ENCODE measurements at regions not wholly inside any gene's neighbourhood (a gene's known extent, or its start where the extent isn't known, plus 50 kb on each side); places are given as distances from the start of the nearest gene placed in this dataset.

GRCh38 chr9:108057421-108058134 lies 568.0 kb upstream of the KLF4 start:
- ChIA-PET POLR2A (interaction anchor here (0.6 to 2.7 kb wide), 8 partner anchors 12 to 991 kb away, joined by 3 to 15 read pairs (median 6); no protein-coding TSS in a partner anchor), CTCF (no interaction called here)
- DNase-seq (ENCODE audit: unreplicated experiment), result peak; percentile 97
- no peaks in the 10 kb centered on the region for H3K27me3 Mint-ChIP-seq (ENCODE audit: insufficient read depth, unreplicated experiment)
- TF ChIP-seq CTCF (IDR thresholded peaks at IDR 0.05; ENCODE audit: unreplicated experiment), result no peak
- H3K9me3 Mint-ChIP-seq (ENCODE audit: unreplicated experiment), result no peaks in the 10 kb centered on the region
- peak overlapping the region; percentile 85 for H3K27ac Mint-ChIP-seq (ENCODE audit: low read depth, unreplicated experiment)
- H3K36me3 Mint-ChIP-seq (ENCODE audit: insufficient read depth, unreplicated experiment), result peaks cover 10% of the 10 kb centered on the region
- H3K4me3 Mint-ChIP-seq (ENCODE audit: unreplicated experiment), result peak overlapping the region; percentile 42
- intact Hi-C loops (cut with micrococcal nuclease), result loop anchor here (1.0 to 5.0 kb wide), 4 partner anchors 210 to 319 kb away; no protein-coding TSS in a partner anchor
- H3K4me1 Mint-ChIP-seq (ENCODE audit: insufficient read depth, unreplicated experiment), result peaks cover 55% of the 10 kb centered on the region
- no TSS peak for BruUV-seq (replicated peaks)

DNA sequence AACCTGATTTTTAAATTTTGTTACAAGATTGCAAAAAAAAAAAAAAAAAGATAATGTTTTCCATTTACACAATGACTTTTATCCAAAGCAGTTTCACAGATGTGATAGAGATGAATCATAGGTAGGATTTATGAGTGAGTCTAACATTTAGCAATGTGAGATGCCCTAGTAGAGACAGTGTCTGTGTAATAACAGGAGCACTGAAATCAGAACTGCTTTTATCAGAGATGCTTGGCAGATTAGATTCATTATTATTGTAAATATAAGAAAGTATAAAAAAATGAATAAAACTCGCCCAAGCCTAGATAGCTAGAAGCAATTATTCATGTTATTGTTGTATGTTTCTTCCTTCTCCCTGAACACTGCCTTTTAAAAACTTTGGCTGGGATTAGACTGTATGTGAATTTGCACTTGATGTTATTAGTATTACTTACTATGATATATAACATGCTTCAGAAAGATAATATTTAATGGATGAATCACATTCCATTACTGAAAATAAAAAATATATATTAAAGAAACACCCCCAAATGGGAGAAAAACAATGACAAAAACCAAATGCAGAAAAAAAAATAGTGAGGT lies 567.3 kb upstream of the KLF4 start:
- peak; percentile 83 for DNase-seq (ENCODE audit: unreplicated experiment)
- peak overlapping the region; percentile 99 for H3K27ac Mint-ChIP-seq (ENCODE audit: low read depth, unreplicated experiment)
- peaks cover 10% of the 10 kb centered on the region for H3K36me3 Mint-ChIP-seq (ENCODE audit: insufficient read depth, unreplicated experiment)
- CTCF ChIA-PET, result interaction anchor here (0.6 to 0.9 kb wide), 2 partner anchors 301 to 344 kb away, joined by 3 read pairs; no protein-coding TSS in a partner anchor
- no peak overlapping the region for H3K4me3 Mint-ChIP-seq (ENCODE audit: unreplicated experiment)
- no peaks in the 10 kb centered on the region for H3K9me3 Mint-ChIP-seq (ENCODE audit: unreplicated experiment)
- BruUV-seq (replicated peaks), result TSS peak; percentile 69
- H3K27me3 Mint-ChIP-seq (ENCODE audit: insufficient read depth, unreplicated experiment), result no peaks in the 10 kb centered on the region
- intact Hi-C loops (cut with micrococcal nuclease), result loop anchor here (1.0 to 5.0 kb wide), 5 partner anchors 210 to 508 kb away; no protein-coding TSS in a partner anchor
- peaks cover 57% of the 10 kb centered on the region for H3K4me1 Mint-ChIP-seq (ENCODE audit: insufficient read depth, unreplicated experiment)
- no peak for TF ChIP-seq CTCF (IDR thresholded peaks at IDR 0.05; ENCODE audit: unreplicated experiment)
- POLR2A ChIA-PET, result interaction anchor here (0.6 to 5.3 kb wide), 16 partner anchors 11 to 614 kb away, joined by 3 to 30 read pairs (median 4); partner anchors contain the start of gene KLF4

DNA sequence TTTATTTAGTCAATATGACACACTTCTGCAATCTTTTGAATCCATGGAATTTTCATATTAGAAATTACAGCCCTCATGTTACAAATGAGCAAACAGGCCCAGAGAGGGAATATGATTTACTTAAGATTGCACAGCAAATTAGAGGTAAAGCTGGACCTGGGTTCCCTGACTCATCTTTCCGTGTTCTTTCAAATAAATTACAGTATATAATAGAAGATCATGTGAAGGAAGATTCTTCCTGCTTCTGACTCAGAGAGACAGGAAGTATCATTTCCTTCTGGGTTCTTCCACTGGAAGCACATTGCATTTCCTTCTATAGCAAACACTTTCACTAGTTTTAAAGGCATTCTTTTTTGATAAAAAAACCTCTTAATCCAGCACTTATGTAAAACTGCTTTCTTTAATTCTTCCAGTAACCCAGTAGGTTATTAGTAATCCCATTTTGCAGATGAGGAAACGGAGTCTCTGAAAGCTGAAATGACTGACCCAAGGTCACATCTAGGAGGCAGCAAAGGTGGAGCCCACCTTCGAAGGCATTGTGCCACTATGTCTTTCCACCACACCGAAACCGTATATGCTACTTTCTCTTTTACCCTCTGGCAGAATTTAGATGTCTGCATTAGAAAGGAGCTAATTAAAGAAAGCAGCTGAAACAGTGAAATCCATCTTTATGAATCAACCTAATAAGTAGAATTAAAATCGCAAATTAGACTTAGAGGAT lies 566.7 kb upstream of the KLF4 start:
- intact Hi-C loops (cut with micrococcal nuclease), result loop anchor here (1.0 to 5.0 kb wide), 3 partner anchors 209 to 509 kb away; no protein-coding TSS in a partner anchor
- Mint-ChIP-seq H3K4me3 (ENCODE audit: unreplicated experiment) (no peak overlapping the region), H3K27me3 (ENCODE audit: insufficient read depth, unreplicated experiment) (no peaks in the 10 kb centered on the region), H3K4me1 (ENCODE audit: insufficient read depth, unreplicated experiment) (peaks cover 57% of the 10 kb centered on the region), H3K27ac (ENCODE audit: low read depth, unreplicated experiment) (peak overlapping the region; percentile 99), H3K9me3 (ENCODE audit: unreplicated experiment) (no peaks in the 10 kb centered on the region), H3K36me3 (ENCODE audit: insufficient read depth, unreplicated experiment) (peaks cover 10% of the 10 kb centered on the region)
- ChIA-PET POLR2A (interaction anchor here (0.6 to 5.3 kb wide), 18 partner anchors 11 to 615 kb away, joined by 3 to 30 read pairs (median 5); partner anchors contain the start of gene KLF4), CTCF (interaction anchor here (0.6 to 1.7 kb wide), 6 partner anchors 11 to 511 kb away, joined by 3 to 6 read pairs (median 4); no protein-coding TSS in a partner anchor)
- peak; percentile 75 for DNase-seq (ENCODE audit: unreplicated experiment)
- TSS peak; percentile 83 for BruUV-seq (replicated peaks)
- no peak for TF ChIP-seq CTCF (IDR thresholded peaks at IDR 0.05; ENCODE audit: unreplicated experiment)
